Glutamatergic neuron (in vitro differentiated cells): ENCODE measurements at regions not wholly inside any gene's neighbourhood (a gene's known extent, or its start where the extent isn't known, plus 50 kb on each side); places are given as distances from the start of the nearest gene placed in this dataset.

Experiments used
- DNase-seq: peaks from one replicate; pipeline ENCODE4 v3.0.0; 2022
- H3K27ac Mint-ChIP-seq: one replicate; pipeline ENCODE4 v1.8.0; 2020; ENCODE audit warnings: mild to moderate bottlenecking, mixed read lengths, inconsistent platforms; ENCODE audit not compliant: unreplicated experiment
- H3K27me3 Mint-ChIP-seq: one replicate; pipeline ENCODE4 v1.8.0; 2020; ENCODE audit warnings: mild to moderate bottlenecking, moderate library complexity, mixed read lengths, inconsistent platforms; ENCODE audit not compliant: unreplicated experiment
- H3K36me3 Mint-ChIP-seq: one replicate; pipeline ENCODE4 v1.8.0; 2020; ENCODE audit warnings: mild to moderate bottlenecking, mixed read lengths, inconsistent platforms; ENCODE audit not compliant: unreplicated experiment
- H3K4me1 Mint-ChIP-seq: one replicate; pipeline ENCODE4 v1.8.0; 2020; ENCODE audit warnings: mild to moderate bottlenecking, low read depth, mixed read lengths, inconsistent platforms; ENCODE audit not compliant: unreplicated experiment
- H3K4me3 Mint-ChIP-seq: one replicate; pipeline ENCODE4 v1.8.0; 2020; ENCODE audit warnings: mild to moderate bottlenecking, mixed read lengths, inconsistent platforms; ENCODE audit not compliant: unreplicated experiment
- H3K9me3 Mint-ChIP-seq: one replicate; pipeline ENCODE4 v1.8.0; 2020; ENCODE audit warnings: mild to moderate bottlenecking, moderate library complexity, mixed read lengths, inconsistent platforms; ENCODE audit not compliant: unreplicated experiment
- CTCF ChIP-seq: fragments of 200-600 bp; sonication (generic); IDR thresholded peaks from one replicate; pipeline ENCODE4 v1.5.0; 2021; ENCODE audit not compliant: partially characterized antibody, unreplicated experiment

DNA sequence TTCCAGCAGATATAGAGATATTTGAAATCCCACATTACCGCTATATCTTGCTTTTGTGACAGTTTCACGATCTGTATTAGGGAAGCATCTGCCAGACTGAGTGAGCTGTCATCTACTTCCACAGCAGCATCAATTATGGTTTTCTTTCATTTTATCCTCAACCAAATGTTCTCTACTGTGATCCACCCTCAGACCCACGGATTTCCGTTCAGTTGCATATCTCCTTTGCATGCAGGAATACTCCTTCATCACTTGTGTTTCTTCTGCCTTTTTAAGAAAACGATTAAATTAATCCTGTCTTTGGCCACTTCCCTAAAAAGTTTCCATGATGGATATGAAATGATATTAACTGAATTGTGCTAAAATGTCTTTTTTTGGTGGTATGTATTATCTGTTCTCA, 262.1 kb upstream of the ADGRB3 start:
- no peak for TF ChIP-seq CTCF
- Mint-ChIP-seq H3K9me3 (no peaks in the 10 kb centered on the region), H3K4me3 (no peak overlapping the region), H3K36me3 (no peaks in the 10 kb centered on the region), H3K27me3 (peaks cover 3% of the 10 kb centered on the region), H3K27ac (no peak overlapping the region), H3K4me1 (no peaks in the 10 kb centered on the region)
- DNase-seq, result no peak

DNA sequence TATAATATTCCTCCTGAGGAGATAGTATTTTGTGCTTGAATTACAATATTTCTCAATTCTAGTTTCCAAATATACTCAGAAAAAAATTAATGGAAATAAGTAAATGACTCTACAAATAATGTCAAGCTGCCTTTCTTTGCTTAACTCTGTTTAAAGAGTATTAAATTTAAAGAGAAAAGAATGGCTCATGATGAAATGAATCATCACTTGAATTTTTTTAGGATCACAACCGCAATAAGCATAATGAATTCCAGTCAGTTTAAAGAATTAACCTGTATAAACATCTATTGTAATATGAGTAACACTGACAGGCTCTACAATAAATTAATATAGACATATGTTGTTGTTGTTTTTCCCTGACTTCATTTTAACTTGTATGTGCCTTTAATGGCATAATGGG, 266.2 kb upstream of the ADGRB3 start:
- Mint-ChIP-seq H3K4me3 (no peak overlapping the region), H3K9me3 (no peaks in the 10 kb centered on the region)
- no peak for TF ChIP-seq CTCF

DNA sequence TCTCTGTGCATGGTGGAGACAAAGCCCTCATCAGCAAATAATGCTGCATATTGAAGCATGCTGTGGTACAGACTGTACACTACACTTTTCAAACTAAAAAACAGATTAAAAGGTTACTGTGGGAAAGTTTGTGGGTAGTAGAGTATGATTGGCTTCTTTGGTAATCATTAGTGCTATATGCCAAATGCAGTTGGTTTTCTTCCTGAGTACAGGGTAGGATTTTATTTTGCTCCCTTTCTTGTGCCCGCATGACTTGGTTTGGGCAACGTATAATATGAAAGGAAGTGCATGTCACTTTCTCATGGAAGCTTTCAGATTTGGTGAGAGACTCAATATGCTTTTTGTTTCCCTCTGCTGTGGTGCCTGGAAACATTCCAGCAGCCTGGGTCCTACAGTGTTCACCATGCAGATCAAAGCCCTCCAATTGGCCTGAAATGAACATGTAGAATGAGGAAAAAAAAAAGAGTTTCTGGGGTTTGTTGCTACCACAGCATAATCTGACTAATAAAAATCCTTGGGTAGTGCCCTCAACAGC, 270.7 kb upstream of the ADGRB3 start:
- no peak for TF ChIP-seq CTCF
- no peak for DNase-seq
- peaks cover 1% of the 10 kb centered on the region for H3K27me3 Mint-ChIP-seq
- no peak overlapping the region for H3K27ac Mint-ChIP-seq
- no peaks in the 10 kb centered on the region for H3K36me3 Mint-ChIP-seq
- H3K4me1 Mint-ChIP-seq, result no peaks in the 10 kb centered on the region
- no peaks in the 10 kb centered on the region for H3K9me3 Mint-ChIP-seq
- H3K4me3 Mint-ChIP-seq, result no peak overlapping the region

More for the DNA sequence above, 266.2 kb upstream of the ADGRB3 start:
- Mint-ChIP-seq H3K27me3 (peaks cover 1% of the 10 kb centered on the region), H3K27ac (no peak overlapping the region), H3K4me1 (no peaks in the 10 kb centered on the region), H3K36me3 (no peaks in the 10 kb centered on the region)
- no peak for DNase-seq

DNA sequence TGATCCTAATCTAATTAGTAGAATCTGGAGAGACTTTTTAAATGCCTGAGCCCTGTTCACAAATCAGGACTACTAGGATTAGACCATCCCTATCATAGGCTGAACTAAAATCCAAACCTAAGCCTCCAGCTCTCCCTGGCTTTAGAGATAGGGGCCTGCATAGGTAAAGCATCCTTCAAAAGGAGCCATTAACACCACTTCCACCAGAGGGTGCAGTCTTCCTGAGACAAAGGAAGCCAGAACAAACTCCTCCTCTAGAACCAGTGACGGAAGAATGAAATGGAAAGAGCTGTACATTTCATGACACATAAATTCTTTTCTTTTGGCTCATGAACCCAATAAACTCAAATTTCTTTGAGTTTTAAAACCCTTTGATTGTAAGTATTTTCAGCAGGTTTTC, 291.2 kb upstream of the ADGRB3 start:
- no peaks in the 10 kb centered on the region for H3K4me1 Mint-ChIP-seq
- H3K4me3 Mint-ChIP-seq, result no peak overlapping the region
- peak; percentile 48 for DNase-seq
- H3K27me3 Mint-ChIP-seq, result no peaks in the 10 kb centered on the region
- peak; percentile 64 for TF ChIP-seq CTCF
- H3K9me3 Mint-ChIP-seq, result no peaks in the 10 kb centered on the region
- no peak overlapping the region for H3K27ac Mint-ChIP-seq
- no peaks in the 10 kb centered on the region for H3K36me3 Mint-ChIP-seq

DNA sequence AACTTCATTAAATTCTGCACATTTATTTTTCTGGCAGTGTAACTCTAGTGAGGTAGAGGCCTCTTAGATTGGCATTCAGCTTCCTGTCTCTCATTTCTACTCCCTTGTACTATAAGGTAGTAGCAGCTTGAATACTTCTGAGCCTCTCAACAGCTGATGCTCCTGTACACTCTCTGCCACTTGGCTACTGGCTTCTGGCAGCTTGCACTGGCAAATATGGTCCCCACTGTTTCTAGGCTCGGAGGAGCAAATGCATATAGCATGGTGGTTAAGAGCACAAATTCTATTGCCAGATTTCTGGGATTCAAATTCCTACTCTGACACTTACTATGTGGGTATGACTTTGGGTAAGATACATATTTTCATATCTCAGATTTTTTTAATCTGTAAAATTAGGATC, 292.8 kb upstream of the ADGRB3 start:
- no peak for TF ChIP-seq CTCF
- Mint-ChIP-seq H3K9me3 (no peaks in the 10 kb centered on the region), H3K27me3 (no peaks in the 10 kb centered on the region), H3K4me1 (no peaks in the 10 kb centered on the region), H3K27ac (no peak overlapping the region), H3K4me3 (no peak overlapping the region), H3K36me3 (no peaks in the 10 kb centered on the region)
- no peak for DNase-seq
